ENCODE measurements at regions not wholly inside any gene's neighbourhood (a gene's known extent, or its start where the extent isn't known, plus 50 kb on each side); places are given as distances from the start of the nearest gene placed in this dataset.
"Not testable (repeated sequence)": the region's sequence is repeated elsewhere in the genome, so short reads cannot be mapped to it uniquely, and the experiment has no call there.

- TF ChIP-seq EZH2 (IDR thresholded peaks at IDR 0.05; ENCODE audit: insufficient read depth, low read length); CTCF (IDR thresholded peaks at IDR 0.05; ENCODE audit: insufficient read depth, low read depth, low read length): not testable (repeated sequence)
Observed at GRCh38 chr6:60524770-60525169, 1761.3 kb downstream of the KHDRBS2 start.
